Breast epithelium (tissue), 4 donors: ENCODE measurements at regions not wholly inside any gene's neighbourhood (a gene's known extent, or its start where the extent isn't known, plus 50 kb on each side); places are given as distances from the start of the nearest gene placed in this dataset.

Source experiments
- DNase-seq, 2 donors: peaks; one replicate each; pipeline ENCODE4 v3.0.0-alpha.2; 2019; ENCODE audit warnings: low spot score in 2 of 2
- H3K27ac ChIP-seq, 2 donors: fragments of 200-600 bp; sonication (generic) in 1 of 2; one replicate each; pipeline ENCODE4 v1.5.1; 2016 to 2019; ENCODE audit warnings: mild to moderate bottlenecking in 1 of 2
- H3K27me3 ChIP-seq, 2 donors: fragments of 200-600 bp; sonication (generic) in 1 of 2; one replicate each; pipeline versions ENCODE4 v1.5.1 to v1.6.0; 2017 to 2019; ENCODE audit warnings: control low read depth in 1 of 2, mild to moderate bottlenecking in 1 of 2
- H3K36me3 ChIP-seq: fragments of 200-600 bp; one replicate; pipeline ENCODE4 v1.5.1; 2019
- H3K4me1 ChIP-seq, 2 donors: fragments of 200-600 bp; sonication (generic); one replicate each; pipeline ENCODE4 v1.5.1; 2016 to 2019; ENCODE audit warnings: control low read depth in 1 of 2
- H3K4me3 ChIP-seq, 3 donors: fragments of 200-600 bp; sonication (generic); 1 replicate in 2 of 3; 2 replicates in 1 of 3; pipeline ENCODE4 v1.5.1; 2016 to 2019; ENCODE audit warnings: mild to moderate bottlenecking in 3 of 3, moderate library complexity in 2 of 3
- H3K9me3 ChIP-seq, 2 donors: fragments of 200-600 bp; sonication (generic) in 1 of 2; one replicate each; pipeline ENCODE4 v1.5.1; 2016 to 2019; ENCODE audit warnings: control low read depth in 1 of 2
- POLR2A ChIP-seq: fragments of 450-650 bp; IDR thresholded peaks from one replicate; pipeline ENCODE4 v1.6.1; 2016; ENCODE audit warnings: antibody characterized with exemption, mild to moderate bottlenecking, moderate library complexity
- POLR2AphosphoS5 ChIP-seq, 3 donors: sonication (generic); formaldehyde crosslinking; IDR thresholded peaks; one replicate each; pipeline ENCODE4 v1.6.1; 2017; ENCODE audit warnings: antibody characterized with exemption in 3 of 3
- intact Hi-C: fragments of 100-400 bp; cut with DNase I; formaldehyde crosslinking; loops from one replicate; pipeline ENCODE4 v1.15.1; 2023; ENCODE audit warnings: low total_unique reads
- TF ChIP-seq, protein P1 (sequence below), 3 donors: fragments of 450-650 bp; IDR thresholded peaks; one replicate each; pipeline ENCODE4 v1.5.1; 2016 to 2017; ENCODE audit warnings: antibody characterized with exemption in 3 of 3, mild to moderate bottlenecking in 3 of 3, moderate library complexity in 3 of 3

DNA sequence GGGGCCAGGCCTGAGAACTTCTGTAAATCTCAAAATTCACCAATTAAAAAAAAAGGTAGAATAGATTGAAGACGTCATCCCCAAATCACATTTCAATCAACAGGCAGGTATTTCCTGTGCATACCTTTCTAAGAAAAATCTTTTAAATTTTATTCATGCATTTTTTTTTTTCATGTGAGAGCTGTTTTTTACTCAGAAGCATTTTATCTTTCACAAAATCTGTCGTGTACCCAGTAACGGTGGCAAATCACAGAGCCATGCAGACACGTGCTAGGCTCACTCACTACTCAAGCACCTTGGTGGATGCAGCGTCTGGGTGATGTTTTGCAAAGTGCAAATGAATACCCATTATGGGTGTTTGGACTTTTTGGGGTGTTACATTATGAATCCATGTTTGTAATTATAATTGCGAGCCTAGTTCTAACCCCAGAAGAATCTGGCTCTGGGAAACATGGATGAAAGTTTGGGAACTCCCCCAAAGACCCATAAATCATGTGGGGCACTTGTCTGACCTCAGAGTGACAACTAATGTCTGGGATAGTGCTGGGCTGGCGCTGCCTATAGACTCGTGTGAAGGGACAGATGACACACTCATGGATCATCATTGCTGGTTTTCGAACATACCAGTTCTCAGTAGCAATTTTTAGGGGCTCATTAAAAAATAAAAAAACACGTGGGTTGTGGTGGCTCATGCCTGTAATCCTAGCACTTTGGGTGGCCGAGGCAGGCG is 335.2 kb downstream of the LPIN1 start:
- intact Hi-C loops: no loop called here
- Histone ChIP-seq H3K9me3 (no peaks in the 10 kb centered on the region), H3K27me3 (no peaks in the 10 kb centered on the region), H3K36me3 (no peaks in the 10 kb centered on the region), H3K4me3 (no peak overlapping the region), H3K27ac (no peak overlapping the region), H3K4me1 (no peaks in the 10 kb centered on the region)
- TF ChIP-seq POLR2A (no peak), POLR2AphosphoS5 (IDR thresholded peaks at IDR 0.05) (no peak)
- TF ChIP-seq, protein P1, sequence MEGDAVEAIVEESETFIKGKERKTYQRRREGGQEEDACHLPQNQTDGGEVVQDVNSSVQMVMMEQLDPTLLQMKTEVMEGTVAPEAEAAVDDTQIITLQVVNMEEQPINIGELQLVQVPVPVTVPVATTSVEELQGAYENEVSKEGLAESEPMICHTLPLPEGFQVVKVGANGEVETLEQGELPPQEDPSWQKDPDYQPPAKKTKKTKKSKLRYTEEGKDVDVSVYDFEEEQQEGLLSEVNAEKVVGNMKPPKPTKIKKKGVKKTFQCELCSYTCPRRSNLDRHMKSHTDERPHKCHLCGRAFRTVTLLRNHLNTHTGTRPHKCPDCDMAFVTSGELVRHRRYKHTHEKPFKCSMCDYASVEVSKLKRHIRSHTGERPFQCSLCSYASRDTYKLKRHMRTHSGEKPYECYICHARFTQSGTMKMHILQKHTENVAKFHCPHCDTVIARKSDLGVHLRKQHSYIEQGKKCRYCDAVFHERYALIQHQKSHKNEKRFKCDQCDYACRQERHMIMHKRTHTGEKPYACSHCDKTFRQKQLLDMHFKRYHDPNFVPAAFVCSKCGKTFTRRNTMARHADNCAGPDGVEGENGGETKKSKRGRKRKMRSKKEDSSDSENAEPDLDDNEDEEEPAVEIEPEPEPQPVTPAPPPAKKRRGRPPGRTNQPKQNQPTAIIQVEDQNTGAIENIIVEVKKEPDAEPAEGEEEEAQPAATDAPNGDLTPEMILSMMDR (IDR thresholded peaks at IDR 0.05): no peak
- no peak for DNase-seq

DNA sequence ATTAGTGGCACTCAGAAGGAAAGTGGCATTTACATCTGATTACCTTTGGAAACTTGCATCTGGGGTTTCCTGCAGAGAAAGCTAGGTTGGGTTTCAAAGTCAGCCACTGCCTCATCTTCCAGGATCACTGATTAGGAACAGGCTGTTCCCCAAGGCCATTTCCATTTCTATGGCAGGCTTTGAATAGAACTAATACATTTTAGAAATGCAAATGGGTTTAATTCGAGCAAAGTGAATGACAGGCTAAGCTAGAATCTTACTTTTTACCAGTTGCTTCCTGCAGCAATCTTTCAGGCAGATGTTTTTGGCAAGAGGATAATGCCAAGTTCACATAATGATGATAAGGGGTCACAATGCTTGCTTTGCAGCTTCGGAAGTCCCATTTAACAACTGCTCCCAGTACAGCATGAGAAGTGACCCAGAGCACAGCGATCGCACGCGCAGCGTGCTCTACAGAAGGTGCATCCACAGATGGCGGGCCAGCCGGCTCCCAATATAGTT is 336.7 kb downstream of the LPIN1 start:
- no peaks in the 10 kb centered on the region for H3K36me3 ChIP-seq
- H3K27ac ChIP-seq: no peak overlapping the region
- intact Hi-C loops: no loop called here
- DNase-seq: no peak
- no peaks in the 10 kb centered on the region for H3K27me3 ChIP-seq
- H3K4me1 ChIP-seq: no peaks in the 10 kb centered on the region
- no peak overlapping the region for H3K4me3 ChIP-seq
- TF ChIP-seq POLR2A: no peak
- no peak for TF ChIP-seq POLR2AphosphoS5 (IDR thresholded peaks at IDR 0.05)
- TF ChIP-seq, protein P1 (IDR thresholded peaks at IDR 0.05): no peak
- peaks cover 0 to 4% of the 10 kb centered on the region in 2 donors for H3K9me3 ChIP-seq

DNA sequence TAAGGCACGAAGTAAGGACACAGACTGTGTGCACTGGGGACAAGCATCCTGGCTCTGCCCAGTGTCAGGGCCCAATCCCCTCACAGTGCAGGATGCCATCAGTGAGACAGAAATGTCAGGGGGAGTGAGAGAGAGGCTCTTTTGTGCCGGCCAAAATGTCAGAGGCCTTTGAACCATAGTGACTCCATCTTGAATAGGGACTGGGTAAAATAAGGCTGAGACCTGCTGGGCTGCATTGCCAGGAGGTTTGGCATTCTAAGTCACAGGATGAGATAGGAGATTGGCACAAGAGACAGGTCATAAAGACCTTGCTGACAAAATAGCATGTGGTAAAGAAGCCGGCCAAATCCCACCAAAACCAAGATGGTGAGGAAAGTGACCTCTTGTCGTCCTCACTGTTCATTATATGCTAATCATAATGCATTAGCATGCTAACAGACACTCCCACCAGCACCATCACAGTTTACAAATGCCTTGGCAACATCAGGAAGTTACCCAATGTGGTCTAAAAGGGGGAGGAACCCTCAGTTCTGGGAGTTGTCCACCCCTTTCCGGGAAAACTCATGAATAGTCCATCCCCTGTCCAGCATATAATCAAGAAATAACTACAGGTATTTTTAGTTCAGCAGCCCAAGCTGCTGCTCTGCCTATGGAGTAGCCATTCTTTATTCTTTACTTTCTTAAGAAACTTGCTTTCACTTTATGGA is 337.4 kb downstream of the LPIN1 start:
- no peaks in the 10 kb centered on the region for H3K27me3 ChIP-seq
- H3K4me3 ChIP-seq: no peak overlapping the region
- H3K36me3 ChIP-seq: no peaks in the 10 kb centered on the region
- H3K9me3 ChIP-seq: peaks cover 0 to 9% of the 10 kb centered on the region in 2 donors
- no peaks in the 10 kb centered on the region for H3K4me1 ChIP-seq
- TF ChIP-seq, protein P1 (IDR thresholded peaks at IDR 0.05): no peak
- TF ChIP-seq POLR2AphosphoS5 (IDR thresholded peaks at IDR 0.05) (no peak), POLR2A (no peak)
- no peak for DNase-seq
- H3K27ac ChIP-seq: no peak overlapping the region
- intact Hi-C loops: no loop called here

DNA sequence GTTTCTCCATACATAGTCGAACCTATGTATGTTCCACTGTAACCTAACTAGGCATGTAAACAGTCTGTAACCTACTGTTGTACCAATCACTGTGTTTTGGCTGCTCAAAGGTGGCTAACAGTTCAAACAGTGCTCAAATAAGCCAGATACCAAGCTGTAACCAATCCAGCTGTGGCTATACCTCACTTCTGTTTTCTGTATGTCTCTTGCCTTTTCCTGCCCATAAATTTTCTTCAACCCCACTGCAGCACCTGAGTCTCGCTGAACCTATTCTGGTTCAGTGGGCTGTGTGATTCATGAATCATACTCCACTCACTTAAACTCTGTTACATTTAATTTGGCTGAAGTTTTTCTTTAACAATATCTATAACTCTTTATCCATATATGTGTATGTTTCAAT is 340.7 kb downstream of the LPIN1 start:
- intact Hi-C loops: no loop called here
- no peaks in the 10 kb centered on the region for H3K4me1 ChIP-seq
- no peak for DNase-seq
- H3K36me3 ChIP-seq: no peaks in the 10 kb centered on the region
- H3K4me3 ChIP-seq: no peak overlapping the region
- TF ChIP-seq, protein P1 (IDR thresholded peaks at IDR 0.05): no peak
- TF ChIP-seq POLR2AphosphoS5 (IDR thresholded peaks at IDR 0.05) (no peak), POLR2A (no peak)
- no peak overlapping the region for H3K27ac ChIP-seq
- H3K9me3 ChIP-seq: peaks cover 0 to 9% of the 10 kb centered on the region in 2 donors
- H3K27me3 ChIP-seq: no peaks in the 10 kb centered on the region

DNA sequence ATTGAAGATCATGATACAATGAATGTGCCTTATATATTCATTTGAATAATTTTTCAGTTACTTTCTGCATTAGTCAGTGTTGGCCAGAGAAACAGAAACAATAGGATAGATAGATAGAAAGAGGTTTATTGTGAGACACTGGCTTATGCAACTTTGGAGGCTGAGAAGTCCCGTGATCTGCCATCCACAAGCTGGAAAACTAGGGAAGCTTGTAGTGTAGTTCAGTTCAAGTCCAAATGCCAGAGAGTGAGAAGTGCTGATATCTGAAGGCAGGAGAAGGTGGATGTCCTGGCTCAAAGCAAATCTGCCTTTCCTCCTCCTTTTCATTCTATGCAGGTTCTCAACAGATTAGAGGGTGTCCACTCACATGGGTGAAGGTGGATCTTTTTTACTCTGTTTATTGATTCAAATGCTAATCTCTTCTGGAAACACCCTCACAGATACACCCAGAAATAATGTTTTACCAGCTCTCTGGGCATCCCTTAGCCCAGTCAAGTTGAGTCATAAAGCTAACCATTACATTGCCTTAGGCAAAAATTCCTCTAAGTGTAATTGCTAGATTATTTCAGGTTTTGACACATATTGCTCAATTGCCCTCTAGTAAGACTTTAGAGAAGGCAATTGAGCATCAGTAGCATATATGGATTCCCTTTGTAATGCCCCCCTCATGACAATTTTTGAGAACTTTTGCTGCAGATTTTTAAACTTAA is 341.4 kb downstream of the LPIN1 start:
- no peak overlapping the region for H3K27ac ChIP-seq
- H3K4me3 ChIP-seq: no peak overlapping the region
- intact Hi-C loops: no loop called here
- DNase-seq: no peak
- H3K9me3 ChIP-seq: peaks cover 0 to 9% of the 10 kb centered on the region in 2 donors
- H3K4me1 ChIP-seq: no peaks in the 10 kb centered on the region
- TF ChIP-seq, protein P1 (IDR thresholded peaks at IDR 0.05): no peak
- TF ChIP-seq POLR2A (no peak), POLR2AphosphoS5 (IDR thresholded peaks at IDR 0.05) (no peak)
- no peaks in the 10 kb centered on the region for H3K36me3 ChIP-seq
- H3K27me3 ChIP-seq: no peaks in the 10 kb centered on the region
